ENCODE measurements at regions not wholly inside any gene's neighbourhood (a gene's known extent, or its start where the extent isn't known, plus 50 kb on each side); places are given as distances from the start of the nearest gene placed in this dataset.

GRCh38 chr20:58580474-58580835 is 65.3 kb upstream of the APCDD1L start:
- no peak overlapping the region for H3K27ac ChIP-seq (ENCODE audit: low read depth, low read length)
- no peaks in the 10 kb centered on the region for H4K20me1 ChIP-seq (replicated peaks in 1 of 2; ENCODE audit: control insufficient read depth in 1 of 2, insufficient read depth in 2 of 2, low read length in 2 of 2)
- H3K27me3 ChIP-seq (replicated peaks in 1 of 4; ENCODE audit: control insufficient read depth in 3 of 4, extremely low read depth in 1 of 4, insufficient read depth in 3 of 4, low read length in 3 of 4), result no peaks in the 10 kb centered on the region; a peak in 2 of 7 replicates
- H3K23ac ChIP-seq (ENCODE audit: insufficient read length), result no peak overlapping the region
- H3K79me1 ChIP-seq (ENCODE audit: low read depth, low read length), result no peaks in the 10 kb centered on the region
- DNase-seq (ENCODE audit: low read depth in 1 of 2, low spot score in 2 of 2), result no peak
- 86% methylated on average over 7 of the region's 7 CpGs; no CpG with 5 or more reads in 1 of the 2 experiments for WGBS, 2 experiments (ENCODE audit: extremely low coverage in 1 of 2, insufficient coverage in 1 of 2, insufficient read length in 1 of 2, insufficient replicate concordance in 2 of 2, low coverage in 1 of 2, low lambda C conversion rate in 2 of 2, missing lambda C conversion rate in 1 of 2)
- H3K56ac ChIP-seq (replicated peaks; ENCODE audit: insufficient read length, low read depth, low read length), result no peak overlapping the region
- H4K8ac ChIP-seq (ENCODE audit: extremely low read depth, insufficient read depth, low read length), result no peak overlapping the region
- CTCF ChIA-PET (ENCODE audit: partially characterized antibody), result interaction anchor here (1.0 kb wide), 1 partner anchor 51 kb away, joined by 3 read pairs; no protein-coding TSS in a partner anchor
- H2BK12ac ChIP-seq (ENCODE audit: low read depth, low read length), result no peak overlapping the region
- peaks cover 0 to 12% (median 5%) of the 10 kb centered on the region in 4 experiments; a peak in 5 of 7 replicates for H3K4me1 ChIP-seq (replicated peaks in 1 of 4; ENCODE audit: control insufficient read depth in 3 of 4, insufficient read depth in 4 of 4, low read length in 3 of 4)
- no peak overlapping the region for H3K4me3 ChIP-seq (ENCODE audit: extremely low read depth in 1 of 4, insufficient read depth in 2 of 4, low read depth in 3 of 4, low read length in 4 of 4)
- no peak overlapping the region for H3K4ac ChIP-seq (replicated peaks; ENCODE audit: insufficient read length, low read depth, low read length)
- POLR2A ChIA-PET (ENCODE audit: partially characterized antibody), result interaction anchor here (1.2 kb wide), 1 partner anchor 39 kb away, joined by 3 read pairs; no protein-coding TSS in a partner anchor
- no peak for FAIRE-seq
- H3K79me2 ChIP-seq (ENCODE audit: control insufficient read depth in 1 of 2, insufficient read depth in 2 of 2, low read length in 2 of 2), result no peaks in the 10 kb centered on the region
- no peak overlapping the region for H3K14ac ChIP-seq (ENCODE audit: insufficient read length)
- no peak overlapping the region for H4K5ac ChIP-seq (ENCODE audit: insufficient read length, low read depth, low read length)
- no peak overlapping the region for H3K9ac ChIP-seq (replicated peaks in 1 of 4; ENCODE audit: extremely low read depth in 1 of 4, low read depth in 3 of 4, low read length in 3 of 4)
- H2BK120ac ChIP-seq (replicated peaks; ENCODE audit: low read depth, low read length), result no peak overlapping the region
- TF ChIP-seq CHD1 (IDR thresholded peaks at IDR 0.05; ENCODE audit: low read depth, low read length), result no peak
- TF ChIP-seq SAP30 (IDR thresholded peaks at IDR 0.05; ENCODE audit: insufficient read depth, insufficient replicate concordance, low read length), result no peak
- TF ChIP-seq TAF7 (optimal IDR thresholded peaks at IDR 0.05; ENCODE audit: borderline replicate concordance, low read depth, low read length), result no peak
- TF ChIP-seq ASH2L (IDR thresholded peaks at IDR 0.05; ENCODE audit: low read length), result no peak
- no peak for TF ChIP-seq GTF2F1 (IDR thresholded peaks at IDR 0.05; ENCODE audit: borderline replicate concordance, low read depth, low read length)
- no peak for TF ChIP-seq ATF2 (IDR thresholded peaks at IDR 0.05; ENCODE audit: low read length)
- no peak for TF ChIP-seq CBX5 (IDR thresholded peaks at IDR 0.05; ENCODE audit: low read depth, low read length)
- no peak overlapping the region for H3K4me2 ChIP-seq (ENCODE audit: insufficient read depth in 1 of 2, low read depth in 2 of 2, low read length in 2 of 2)
- no peak overlapping the region for H2BK20ac ChIP-seq (ENCODE audit: low read length)
- no peak overlapping the region for H2AK5ac ChIP-seq (ENCODE audit: low read depth, low read length)
- no peak overlapping the region for H3K18ac ChIP-seq (ENCODE audit: extremely low read depth, low read length)
- H2BK5ac ChIP-seq (ENCODE audit: low read depth, low read length), result no peak overlapping the region
- H2AFZ ChIP-seq (ENCODE audit: low read length), result no peak overlapping the region
- no peaks in the 10 kb centered on the region for H3K36me3 ChIP-seq (ENCODE audit: control insufficient read depth in 2 of 4, insufficient read depth in 4 of 4, low read length in 3 of 4)
- no peak overlapping the region for H2BK15ac ChIP-seq (ENCODE audit: low read length)
- H4K91ac ChIP-seq (replicated peaks; ENCODE audit: insufficient read length, low read length), result no peak overlapping the region
- H3K23me2 ChIP-seq (ENCODE audit: low read depth, low read length), result no peaks in the 10 kb centered on the region; the same call in 1 of the 2 replicates
- peaks cover 0 to 4% of the 10 kb centered on the region in 2 experiments; a peak in 1 of 4 replicates for H3K9me3 ChIP-seq (ENCODE audit: insufficient read depth in 2 of 2, low read depth in 1 of 2, low read length in 1 of 2)

Measured in H1 (cell line).